Liver (tissue), 8 donors: ENCODE measurements at regions not wholly inside any gene's neighbourhood (a gene's known extent, or its start where the extent isn't known, plus 50 kb on each side); places are given as distances from the start of the nearest gene placed in this dataset.

ENCODE experiments used
- DNase-seq: peaks from one replicate; pipeline ENCODE4 v3.0.0-alpha.2; 2017; ENCODE audit warnings: low spot score
- H3K27ac ChIP-seq, 2 donors: one replicate each; pipeline ENCODE4 v1.7.0; 2013; ENCODE audit warnings: inconsistent platforms in 2 of 2, low read length in 2 of 2, control low read depth in 1 of 2, low read depth in 1 of 2, mild to moderate bottlenecking in 1 of 2
- H3K27me3 ChIP-seq, 4 donors: one replicate each; pipeline versions ENCODE4 v1.6.1 to v1.7.0; 2013; ENCODE audit warnings: low read length in 3 of 4, inconsistent platforms in 1 of 4, mild to moderate bottlenecking in 1 of 4, moderate library complexity in 1 of 4; ENCODE audit not compliant: control insufficient read depth in 4 of 4, insufficient read depth in 4 of 4
- H3K36me3 ChIP-seq, 4 donors: one replicate each; pipeline versions ENCODE4 v1.6.1 to v1.7.0; 2013; ENCODE audit warnings: low read length in 3 of 4, mild to moderate bottlenecking in 3 of 4, low read depth in 1 of 4, moderate library complexity in 1 of 4; ENCODE audit not compliant: control insufficient read depth in 4 of 4, insufficient read depth in 3 of 4
- H3K4me1 ChIP-seq, 4 donors: one replicate each; pipeline versions ENCODE4 v1.6.1 to v1.7.0; 2013; ENCODE audit warnings: low read length in 3 of 4, mild to moderate bottlenecking in 3 of 4, moderate library complexity in 1 of 4; ENCODE audit not compliant: control insufficient read depth in 4 of 4, insufficient read depth in 4 of 4
- H3K4me3 ChIP-seq, 3 donors: one replicate each; pipeline versions ENCODE4 v1.6.1 to v1.7.0; 2013; ENCODE audit warnings: low read length in 3 of 3, control low read depth in 1 of 3, low read depth in 1 of 3, mild to moderate bottlenecking in 1 of 3
- H3K9ac ChIP-seq, 2 donors: one replicate each; pipeline ENCODE4 v1.7.0; 2013; ENCODE audit warnings: low read length in 2 of 2, mild to moderate bottlenecking in 2 of 2, moderate library complexity in 2 of 2, control low read depth in 1 of 2, low read depth in 1 of 2
- H3K9me3 ChIP-seq, 4 donors: one replicate each; pipeline versions ENCODE4 v1.6.1 to v1.7.0; 2013; ENCODE audit warnings: low read length in 3 of 4; ENCODE audit not compliant: control insufficient read depth in 4 of 4
- CTCF ChIP-seq: fragments of 150-350 bp; IDR thresholded peaks from 2 replicates; pipeline ENCODE4 v1.5.1; 2017; ENCODE audit warnings: improper control_type of control experiment, low read depth, low read length; ENCODE audit not compliant: missing input control
- EGR1 ChIP-seq, 2 donors: IDR thresholded peaks; 2 replicates each; pipeline ENCODE4 v1.6.1; 2016 to 2018; ENCODE audit warnings: antibody characterized with exemption in 2 of 2, low read depth in 2 of 2
- FOXA1 ChIP-seq: IDR thresholded peaks from 2 replicates; pipeline ENCODE4 v1.6.1; 2016; ENCODE audit warnings: antibody characterized with exemption
- GABPA ChIP-seq, 2 donors: IDR thresholded peaks in 1 of 2; conservative IDR thresholded peaks in 1 of 2; 2 replicates each; pipeline ENCODE4 v1.6.1; 2016; ENCODE audit warnings: antibody characterized with exemption in 2 of 2, mild to moderate bottlenecking in 1 of 2, moderate library complexity in 1 of 2
- HNF4A ChIP-seq, 2 donors: conservative IDR thresholded peaks; 2 replicates each; pipeline ENCODE4 v1.6.1; 2016; ENCODE audit warnings: antibody characterized with exemption in 2 of 2, mild to moderate bottlenecking in 2 of 2
- NR2F2 ChIP-seq: IDR thresholded peaks from 2 replicates; pipeline ENCODE4 v1.6.1; 2016; ENCODE audit warnings: antibody characterized with exemption
- REST ChIP-seq: IDR thresholded peaks from 2 replicates; pipeline ENCODE4 v1.6.1; 2016; ENCODE audit warnings: antibody characterized with exemption, mild to moderate bottlenecking
- RXRA ChIP-seq, 2 donors: IDR thresholded peaks; 2 replicates each; pipeline ENCODE4 v1.6.1; 2017 to 2018; ENCODE audit warnings: antibody characterized with exemption in 2 of 2, mild to moderate bottlenecking in 1 of 2
- SP1 ChIP-seq: IDR thresholded peaks from 2 replicates; pipeline ENCODE4 v1.6.1; 2018; ENCODE audit warnings: antibody characterized with exemption, mild to moderate bottlenecking
- TAF1 ChIP-seq: conservative IDR thresholded peaks from 2 replicates; pipeline ENCODE4 v1.6.1; 2016; ENCODE audit warnings: antibody characterized with exemption, mild to moderate bottlenecking
- YY1 ChIP-seq: IDR thresholded peaks from 2 replicates; pipeline ENCODE4 v1.6.1; 2016; ENCODE audit warnings: antibody characterized with exemption, mild to moderate bottlenecking
- ZBTB33 ChIP-seq: IDR thresholded peaks from 2 replicates; pipeline ENCODE4 v1.6.1; 2016; ENCODE audit warnings: antibody characterized with exemption
- WGBS: extraction: QIAGEN DNeasy Blood & Tissue Kit; methylation state at CpG from one replicate; pipeline ENCODE4 v1.1.7; 2013; 5-methylcytosine and 5-hydroxymethylcytosine counted together
- donor health status: healthy.
- donor health status: healthy.
- donor health status: healthy.
- donor health status: healthy.
- donor health status: healthy.

- TF ChIP-seq CTCF (no peak), YY1 (peak; percentile 69), ZBTB33 (peak; percentile 43)
Measured at GRCh38 chr3:159187232-159187631, 385.4 kb downstream of the MFSD1 start (continued).

- no peak for DNase-seq
- 41% methylated on average over 6 of the region's 6 CpGs for WGBS
Measured at GRCh38 chr3:159187706-159188105, 385.9 kb downstream of the MFSD1 start.

GRCh38 chr3:159189994-159190669 is 388.3 kb downstream of the MFSD1 start:
- H3K4me1 ChIP-seq, result peaks cover 0 to 28% (median 13%) of the 10 kb centered on the region in 4 donors
- no peak overlapping the region for H3K9ac ChIP-seq
- TF ChIP-seq TAF1 (no peak), REST (no peak), SP1 (no peak), EGR1 (IDR thresholded peaks at IDR 0.05; ENCODE audit: low read depth in 2 of 2) (no peak), RXRA (IDR thresholded peaks at IDR 0.05) (no peak), HNF4A (conservative IDR thresholded peaks at IDR 0.05) (no peak)
- H3K9me3 ChIP-seq, result no peaks in the 10 kb centered on the region
- H3K27me3 ChIP-seq, result no peaks in the 10 kb centered on the region
- H3K4me3 ChIP-seq, result no peak overlapping the region
- H3K27ac ChIP-seq, result no peak overlapping the region
- no peaks in the 10 kb centered on the region for H3K36me3 ChIP-seq
- DNase-seq, result no peak
- WGBS, result 84% methylated on average over 4 of the region's 4 CpGs

More at GRCh38 chr3:159187706-159188105, 385.9 kb downstream of the MFSD1 start:
- H3K9me3 ChIP-seq, result no peaks in the 10 kb centered on the region
- H3K27me3 ChIP-seq, result no peaks in the 10 kb centered on the region
- H3K9ac ChIP-seq, result no peak overlapping the region
- TF ChIP-seq FOXA1 (no peak), GABPA (IDR thresholded peaks at IDR 0.05 in 1 of 2, conservative IDR thresholded peaks at IDR 0.05 in 1 of 2) (no peak), EGR1 (IDR thresholded peaks at IDR 0.05; ENCODE audit: low read depth in 2 of 2) (no peak), SP1 (peak; percentile 42), CTCF (no peak), NR2F2 (no peak), YY1 (peak; percentile 7)
- H3K4me3 ChIP-seq, result peak overlapping the region; percentile 32 to 72 (median 65)
- H3K4me1 ChIP-seq, result peaks cover 0 to 36% (median 21%) of the 10 kb centered on the region in 4 donors
- H3K36me3 ChIP-seq, result no peaks in the 10 kb centered on the region
- H3K27ac ChIP-seq, result peak overlapping the region; percentile 69 to 94
